ENCODE measurements at regions not wholly inside any gene's neighbourhood (a gene's known extent, or its start where the extent isn't known, plus 50 kb on each side); places are given as distances from the start of the nearest gene placed in this dataset.

DNA sequence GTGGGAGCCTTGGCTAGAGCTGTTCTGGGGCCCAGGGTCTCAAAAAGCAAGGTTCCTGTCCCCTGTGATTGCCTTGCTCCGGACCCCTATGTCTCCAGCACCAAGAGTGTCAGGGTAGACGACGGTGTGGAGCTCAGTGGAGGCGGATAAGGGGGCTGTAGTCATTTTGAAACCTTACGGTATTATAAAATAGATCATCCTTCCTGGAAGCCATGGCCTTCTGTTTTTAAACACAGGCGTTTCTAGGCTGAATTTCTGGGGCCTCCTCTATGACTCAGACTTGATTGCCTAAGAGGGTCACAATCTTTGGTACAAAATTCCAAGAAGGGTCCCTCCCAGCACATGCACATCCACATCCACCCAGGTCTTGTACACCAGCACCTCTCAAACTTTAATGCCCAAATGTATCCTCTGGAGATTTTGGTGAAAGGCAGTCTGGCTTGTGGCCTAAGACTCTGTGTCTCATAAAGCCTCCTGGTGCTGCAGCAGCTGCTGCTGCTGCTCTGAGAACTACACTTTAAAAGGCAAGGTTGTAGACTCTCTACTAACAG, 70.5 kb upstream of the XCR1 start (continued):
- TF ChIP-seq, protein P1, sequence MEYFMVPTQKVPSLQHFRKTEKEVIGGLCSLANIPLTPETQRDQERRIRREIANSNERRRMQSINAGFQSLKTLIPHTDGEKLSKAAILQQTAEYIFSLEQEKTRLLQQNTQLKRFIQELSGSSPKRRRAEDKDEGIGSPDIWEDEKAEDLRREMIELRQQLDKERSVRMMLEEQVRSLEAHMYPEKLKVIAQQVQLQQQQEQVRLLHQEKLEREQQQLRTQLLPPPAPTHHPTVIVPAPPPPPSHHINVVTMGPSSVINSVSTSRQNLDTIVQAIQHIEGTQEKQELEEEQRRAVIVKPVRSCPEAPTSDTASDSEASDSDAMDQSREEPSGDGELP (CRISPR knock-in tag; IDR thresholded peaks at IDR 0.05; ENCODE audit: borderline replicate concordance) = no peak
- TF ChIP-seq, protein P2, sequence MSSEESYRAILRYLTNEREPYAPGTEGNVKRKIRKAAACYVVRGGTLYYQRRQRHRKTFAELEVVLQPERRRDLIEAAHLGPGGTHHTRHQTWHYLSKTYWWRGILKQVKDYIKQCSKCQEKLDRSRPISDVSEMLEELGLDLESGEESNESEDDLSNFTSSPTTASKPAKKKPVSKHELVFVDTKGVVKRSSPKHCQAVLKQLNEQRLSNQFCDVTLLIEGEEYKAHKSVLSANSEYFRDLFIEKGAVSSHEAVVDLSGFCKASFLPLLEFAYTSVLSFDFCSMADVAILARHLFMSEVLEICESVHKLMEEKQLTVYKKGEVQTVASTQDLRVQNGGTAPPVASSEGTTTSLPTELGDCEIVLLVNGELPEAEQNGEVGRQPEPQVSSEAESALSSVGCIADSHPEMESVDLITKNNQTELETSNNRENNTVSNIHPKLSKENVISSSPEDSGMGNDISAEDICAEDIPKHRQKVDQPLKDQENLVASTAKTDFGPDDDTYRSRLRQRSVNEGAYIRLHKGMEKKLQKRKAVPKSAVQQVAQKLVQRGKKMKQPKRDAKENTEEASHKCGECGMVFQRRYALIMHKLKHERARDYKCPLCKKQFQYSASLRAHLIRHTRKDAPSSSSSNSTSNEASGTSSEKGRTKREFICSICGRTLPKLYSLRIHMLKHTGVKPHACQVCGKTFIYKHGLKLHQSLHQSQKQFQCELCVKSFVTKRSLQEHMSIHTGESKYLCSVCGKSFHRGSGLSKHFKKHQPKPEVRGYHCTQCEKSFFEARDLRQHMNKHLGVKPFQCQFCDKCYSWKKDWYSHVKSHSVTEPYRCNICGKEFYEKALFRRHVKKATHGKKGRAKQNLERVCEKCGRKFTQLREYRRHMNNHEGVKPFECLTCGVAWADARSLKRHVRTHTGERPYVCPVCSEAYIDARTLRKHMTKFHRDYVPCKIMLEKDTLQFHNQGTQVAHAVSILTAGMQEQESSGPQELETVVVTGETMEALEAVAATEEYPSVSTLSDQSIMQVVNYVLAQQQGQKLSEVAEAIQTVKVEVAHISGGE (CRISPR knock-in tag; IDR thresholded peaks at IDR 0.05) = peak in 1 of 3 experiments; percentile 37; a peak in 1 of 6 replicates
- TF ChIP-seq ZKSCAN8 (CRISPR knock-in tag; IDR thresholded peaks at IDR 0.05) (no peak), FOSL1 (tag; conservative IDR thresholded peaks at IDR 0.05) (peak; percentile 40), RBM39 (optimal IDR thresholded peaks at IDR 0.05; ENCODE audit: low read depth, low read length) (no peak), ZNF431 (CRISPR knock-in tag; IDR thresholded peaks at IDR 0.05) (no peak), ZNF197 (CRISPR knock-in tag; IDR thresholded peaks at IDR 0.05; ENCODE audit: low read depth) (0 out of 2 replicates have a peak, but pooled peaks have one; percentile 49), MCM7 (IDR thresholded peaks at IDR 0.05) (no peak)
- TF ChIP-seq, protein P3, sequence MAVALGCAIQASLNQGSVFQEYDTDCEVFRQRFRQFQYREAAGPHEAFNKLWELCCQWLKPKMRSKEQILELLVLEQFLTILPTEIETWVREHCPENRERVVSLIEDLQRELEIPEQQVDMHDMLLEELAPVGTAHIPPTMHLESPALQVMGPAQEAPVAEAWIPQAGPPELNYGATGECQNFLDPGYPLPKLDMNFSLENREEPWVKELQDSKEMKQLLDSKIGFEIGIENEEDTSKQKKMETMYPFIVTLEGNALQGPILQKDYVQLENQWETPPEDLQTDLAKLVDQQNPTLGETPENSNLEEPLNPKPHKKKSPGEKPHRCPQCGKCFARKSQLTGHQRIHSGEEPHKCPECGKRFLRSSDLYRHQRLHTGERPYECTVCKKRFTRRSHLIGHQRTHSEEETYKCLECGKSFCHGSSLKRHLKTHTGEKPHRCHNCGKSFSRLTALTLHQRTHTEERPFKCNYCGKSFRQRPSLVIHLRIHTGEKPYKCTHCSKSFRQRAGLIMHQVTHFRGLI (CRISPR knock-in tag; IDR thresholded peaks at IDR 0.05) = no peak
- TF ChIP-seq, protein P4, sequence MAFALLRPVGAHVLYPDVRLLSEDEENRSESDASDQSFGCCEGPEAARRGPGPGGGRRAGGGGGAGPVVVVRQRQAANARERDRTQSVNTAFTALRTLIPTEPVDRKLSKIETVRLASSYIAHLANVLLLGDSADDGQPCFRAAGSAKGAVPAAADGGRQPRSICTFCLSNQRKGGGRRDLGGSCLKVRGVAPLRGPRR (CRISPR knock-in tag; IDR thresholded peaks at IDR 0.05) = no peak
